HG02884 (cell line): ENCODE measurements at regions not wholly inside any gene's neighbourhood (a gene's known extent, or its start where the extent isn't known, plus 50 kb on each side); places are given as distances from the start of the nearest gene placed in this dataset.
"Not testable (repeated sequence)": the region's sequence is repeated elsewhere in the genome, so short reads cannot be mapped to it uniquely, and the experiment has no call there.

Experiments used
- ATAC-seq: cut with Tn5 transposase; IDR thresholded peaks from one replicate; pipeline ENCODE4 v1.9.1; 2021; ENCODE audit warnings: mild to moderate bottlenecking, moderate library complexity; ENCODE audit not compliant: unreplicated experiment

DNA sequence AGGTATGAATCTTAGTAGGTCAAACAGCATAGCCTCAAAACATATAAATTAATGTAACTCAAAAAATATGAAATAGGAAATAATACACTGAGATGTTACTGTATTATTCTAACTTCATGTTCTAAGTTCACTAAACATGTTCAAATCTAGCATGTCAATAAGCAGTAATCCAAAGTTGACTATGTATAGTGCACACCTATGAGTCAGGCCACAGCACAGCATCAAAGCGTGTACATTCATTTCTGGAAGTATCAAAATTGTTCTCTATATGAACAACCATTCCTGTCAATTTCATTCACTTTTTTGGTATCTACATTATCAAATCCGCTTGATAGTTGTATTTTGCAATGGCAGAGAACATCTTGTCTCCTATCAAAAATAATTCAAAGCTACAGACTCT, 418.9 kb upstream of the POM121L12 start:
- no peak for ATAC-seq

- ATAC-seq = no peak
These were observed 420.3 kb upstream of the POM121L12 start for GRCh38 chr7:52615021-52615695.

- ATAC-seq = no peak
These were observed 425.9 kb upstream of the POM121L12 start for GRCh38 chr7:52609511-52609910.

DNA sequence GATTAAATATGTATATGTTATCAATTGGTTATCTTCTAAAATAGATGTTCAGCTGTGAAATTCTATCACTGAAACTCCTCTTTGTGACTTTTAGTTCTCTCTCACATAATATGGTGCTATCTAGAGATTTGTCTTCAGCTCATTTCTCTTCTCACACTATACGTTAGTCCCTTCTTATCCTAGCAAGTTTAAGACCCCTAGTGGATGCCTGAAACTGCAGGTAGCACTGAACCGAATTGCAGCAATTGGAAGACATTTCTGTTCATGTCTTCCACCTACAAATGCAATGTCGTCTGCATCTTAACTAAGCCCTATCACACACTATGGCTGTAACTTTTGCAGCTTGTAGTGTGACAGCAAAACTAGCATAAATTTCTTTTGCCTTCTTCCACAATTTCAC, 442.7 kb upstream of the POM121L12 start:
- ATAC-seq = no peak

DNA sequence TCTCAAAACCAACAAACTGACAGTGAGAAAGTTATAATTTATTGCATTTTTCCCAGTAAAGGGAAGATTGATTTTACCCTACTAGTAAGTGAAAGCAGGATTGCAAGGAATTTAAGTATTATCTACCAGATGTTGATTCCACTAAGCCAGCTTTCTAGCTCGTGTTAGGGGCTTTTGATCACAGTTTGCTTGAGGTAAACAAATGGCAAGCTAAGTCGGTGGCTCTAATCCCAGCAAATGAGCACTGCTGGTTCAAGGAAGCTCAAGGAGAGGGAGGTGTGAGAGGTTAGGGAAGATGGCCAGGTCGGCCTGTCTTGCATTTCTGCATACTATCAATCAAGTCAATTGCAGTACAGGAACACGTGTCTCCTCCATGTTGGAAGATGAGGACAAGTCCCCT, 448.7 kb upstream of the POM121L12 start:
- ATAC-seq = no peak

DNA sequence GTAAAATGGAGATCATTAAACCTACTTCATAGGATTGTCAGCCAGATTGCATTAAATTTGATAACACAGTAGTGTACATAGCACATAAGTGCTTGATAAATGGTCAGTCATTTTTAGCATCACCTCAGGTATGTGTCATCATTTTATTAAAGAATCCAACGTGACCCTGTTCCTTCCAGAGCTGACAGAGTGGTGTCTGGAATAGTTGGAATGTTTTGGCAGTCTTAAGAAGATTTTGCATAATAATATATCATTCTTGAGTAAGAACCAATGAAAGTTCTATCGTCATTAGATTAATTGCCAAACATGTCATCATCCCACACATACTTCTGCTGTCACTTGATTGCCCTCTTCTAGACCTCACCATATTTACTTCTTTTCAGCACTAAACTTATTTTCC, 451.4 kb upstream of the POM121L12 start:
- ATAC-seq = no peak

DNA sequence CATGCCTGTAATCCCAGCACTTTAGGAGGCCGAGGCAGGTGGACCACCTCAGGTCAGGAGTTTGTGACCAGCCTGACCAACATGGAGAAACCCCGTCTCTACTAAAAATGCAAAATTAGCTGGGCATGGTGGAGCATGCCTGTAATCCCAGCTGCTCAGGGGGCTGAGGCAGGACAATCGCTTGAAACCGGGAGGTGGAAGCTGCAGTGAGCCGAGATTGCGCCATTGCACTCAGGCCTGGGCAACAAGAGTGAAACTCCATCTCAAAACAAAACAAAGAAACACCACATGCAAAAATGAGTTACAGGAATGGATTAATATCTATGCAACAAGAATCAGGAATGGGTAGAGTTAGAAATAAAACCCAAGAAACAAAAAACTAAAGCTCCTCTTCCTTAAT, 462.3 kb upstream of the POM121L12 start:
- ATAC-seq = not testable (repeated sequence)

- ATAC-seq = no peak
These were observed 464.4 kb upstream of the POM121L12 start for GRCh38 chr7:52571026-52571425.

DNA sequence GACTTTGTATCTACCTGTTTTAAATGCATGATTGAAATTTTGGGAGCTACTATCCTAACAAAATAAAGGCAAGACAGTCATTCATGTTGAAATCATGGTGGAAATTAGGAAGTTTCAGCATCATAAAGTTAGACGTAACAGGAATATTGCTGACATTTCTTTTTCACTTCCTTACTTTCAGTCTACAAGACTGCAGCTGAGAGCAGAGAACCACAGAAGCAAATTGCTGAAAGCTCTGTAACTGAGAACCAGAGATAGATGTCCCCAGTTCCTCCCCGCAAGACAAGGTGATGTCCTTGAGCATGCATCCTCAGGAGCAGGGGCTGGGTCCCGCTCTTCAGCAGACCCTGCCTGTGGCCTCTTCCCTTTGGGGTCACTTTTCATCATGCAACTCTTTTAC, 466.3 kb upstream of the POM121L12 start:
- ATAC-seq = no peak

GRCh38 chr7:52565974-52566373, 469.5 kb upstream of the POM121L12 start:
- no peak for ATAC-seq

- ATAC-seq = no peak
These were observed 479.6 kb upstream of the POM121L12 start for GRCh38 chr7:52555805-52556204.

- ATAC-seq = no peak
These were observed 488.0 kb upstream of the POM121L12 start for GRCh38 chr7:52547308-52547910.

DNA sequence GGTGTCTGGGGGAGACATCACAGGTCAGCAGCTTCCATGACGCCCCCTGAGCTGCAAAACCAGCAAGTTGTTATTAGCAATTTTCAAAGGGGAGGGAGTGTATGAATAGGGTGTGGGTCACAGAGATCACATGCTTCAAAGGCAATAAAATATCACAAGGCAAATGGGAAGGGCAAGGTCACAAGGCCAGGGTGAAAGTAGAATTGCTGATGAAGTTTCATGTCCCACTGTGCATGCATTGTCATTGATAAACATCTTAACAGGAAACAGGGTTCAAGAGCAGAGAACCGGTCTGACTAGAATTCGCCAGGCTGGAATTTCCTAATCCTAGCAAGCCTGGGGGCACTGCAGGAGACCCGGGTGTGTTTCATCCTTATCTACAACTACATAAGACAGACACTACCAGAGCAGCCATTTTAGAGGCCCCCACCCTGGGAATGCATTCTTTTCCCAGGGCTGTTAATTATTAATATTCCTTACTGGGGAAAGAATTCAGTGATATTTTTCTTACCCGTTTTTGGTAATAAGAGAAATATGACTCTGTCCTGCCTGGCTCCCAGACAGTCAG, 494.2 kb upstream of the POM121L12 start:
- not testable (repeated sequence) for ATAC-seq

GRCh38 chr7:52540041-52540440, 495.4 kb upstream of the POM121L12 start:
- ATAC-seq = no peak

GRCh38 chr7:52539414-52539813, 496.0 kb upstream of the POM121L12 start:
- no peak for ATAC-seq

GRCh38 chr7:52537051-52537450, 498.4 kb upstream of the POM121L12 start:
- ATAC-seq = no peak

DNA sequence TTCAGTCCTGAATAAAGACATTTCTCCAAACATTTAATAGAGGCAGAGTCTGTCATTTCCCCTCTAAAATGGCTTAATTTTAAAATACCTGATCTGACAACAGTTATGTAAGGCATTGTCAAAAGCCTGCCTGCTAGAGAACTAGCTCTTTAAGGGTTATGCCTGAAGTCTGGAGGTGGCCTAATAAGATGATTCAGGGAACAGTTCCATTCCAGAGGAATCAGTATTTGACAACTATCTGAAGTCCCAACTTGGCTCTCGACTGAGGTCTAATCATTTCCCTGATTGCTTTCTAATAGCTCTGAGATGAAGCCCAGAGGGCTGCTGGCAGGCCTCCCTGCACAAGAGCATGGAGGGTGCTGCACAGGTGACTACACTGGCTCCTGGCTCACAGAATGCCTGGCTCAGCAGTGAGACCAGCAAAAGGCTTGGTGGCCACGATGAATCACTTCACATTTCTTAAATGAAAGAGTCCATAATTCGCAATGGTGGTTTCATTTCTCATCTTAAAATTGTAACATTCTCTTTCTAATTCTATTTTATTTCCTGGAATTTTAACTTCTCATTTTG, 509.6 kb upstream of the POM121L12 start:
- ATAC-seq = no peak

GRCh38 chr7:52518869-52519268, 516.6 kb upstream of the POM121L12 start:
- no peak for ATAC-seq

DNA sequence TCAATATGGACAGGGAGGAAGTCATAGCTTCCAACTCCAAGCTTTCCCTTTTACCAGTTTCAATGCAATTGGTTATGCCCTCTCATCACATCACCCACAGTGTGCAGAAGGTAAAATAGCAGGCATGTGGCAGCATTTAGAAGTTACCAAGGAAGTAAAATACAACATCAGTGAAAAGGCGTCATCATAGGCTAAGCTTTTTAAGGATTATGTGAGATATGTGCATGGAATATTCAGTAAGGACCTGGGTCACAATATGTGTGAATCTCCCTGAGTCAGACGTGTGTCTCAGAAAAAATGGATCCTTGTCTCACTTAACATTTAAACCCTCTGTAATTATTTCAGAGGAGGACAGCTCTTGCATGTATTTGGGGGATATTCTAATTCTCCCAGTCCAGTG, 522.8 kb upstream of the POM121L12 start:
- no peak for ATAC-seq

DNA sequence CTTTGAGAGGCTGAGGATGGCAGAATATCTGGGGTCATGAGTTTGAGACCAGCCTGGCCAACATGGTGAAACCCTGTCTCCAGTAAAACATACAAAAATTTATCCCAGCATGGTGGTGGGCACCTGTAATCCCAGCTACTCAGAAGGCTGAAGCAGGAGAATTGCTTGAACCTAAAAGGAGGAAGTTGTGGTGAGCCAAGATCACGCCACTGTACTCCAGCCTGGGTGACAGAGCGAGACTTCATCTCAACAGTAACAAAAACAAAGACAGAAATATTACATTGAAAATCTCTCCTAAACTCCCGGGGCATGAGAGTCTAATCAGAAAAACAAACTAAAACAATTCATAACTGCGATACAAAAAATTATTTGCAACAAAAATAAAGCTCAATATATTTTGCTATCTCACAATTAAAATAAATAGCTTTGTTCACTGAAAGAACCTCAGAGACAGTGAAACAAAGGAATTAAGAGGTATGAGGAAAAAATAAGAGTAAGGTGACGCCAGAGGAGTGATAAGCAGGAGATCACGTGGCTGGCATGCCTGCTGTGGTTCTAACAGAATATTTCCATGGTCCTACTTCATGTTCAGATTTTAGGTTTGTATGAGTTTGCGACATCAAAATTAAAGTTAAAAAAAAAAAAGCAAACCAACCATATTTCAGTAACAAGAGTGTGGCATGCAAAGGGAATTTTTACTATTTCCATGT, 527.7 kb upstream of the POM121L12 start:
- no peak for ATAC-seq

- no peak for ATAC-seq
These were observed 529.1 kb upstream of the POM121L12 start for GRCh38 chr7:52506325-52506724.

- no peak for ATAC-seq
These were observed 530.9 kb upstream of the POM121L12 start for GRCh38 chr7:52504561-52504960.
